Liver (tissue), 8 donors: ENCODE measurements at regions not wholly inside any gene's neighbourhood (a gene's known extent, or its start where the extent isn't known, plus 50 kb on each side); places are given as distances from the start of the nearest gene placed in this dataset.

Source experiments
- DNase-seq: peaks from one replicate; pipeline ENCODE4 v3.0.0-alpha.2; 2017; ENCODE audit warnings: low spot score
- H3K27ac ChIP-seq, 2 donors: one replicate each; pipeline ENCODE4 v1.7.0; 2013; ENCODE audit warnings: inconsistent platforms in 2 of 2, low read length in 2 of 2, control low read depth in 1 of 2, low read depth in 1 of 2, mild to moderate bottlenecking in 1 of 2
- H3K27me3 ChIP-seq, 4 donors: one replicate each; pipeline versions ENCODE4 v1.6.1 to v1.7.0; 2013; ENCODE audit warnings: low read length in 3 of 4, inconsistent platforms in 1 of 4, mild to moderate bottlenecking in 1 of 4, moderate library complexity in 1 of 4; ENCODE audit not compliant: control insufficient read depth in 4 of 4, insufficient read depth in 4 of 4
- H3K36me3 ChIP-seq, 4 donors: one replicate each; pipeline versions ENCODE4 v1.6.1 to v1.7.0; 2013; ENCODE audit warnings: low read length in 3 of 4, mild to moderate bottlenecking in 3 of 4, low read depth in 1 of 4, moderate library complexity in 1 of 4; ENCODE audit not compliant: control insufficient read depth in 4 of 4, insufficient read depth in 3 of 4
- H3K4me1 ChIP-seq, 4 donors: one replicate each; pipeline versions ENCODE4 v1.6.1 to v1.7.0; 2013; ENCODE audit warnings: low read length in 3 of 4, mild to moderate bottlenecking in 3 of 4, moderate library complexity in 1 of 4; ENCODE audit not compliant: control insufficient read depth in 4 of 4, insufficient read depth in 4 of 4
- H3K4me3 ChIP-seq, 3 donors: one replicate each; pipeline versions ENCODE4 v1.6.1 to v1.7.0; 2013; ENCODE audit warnings: low read length in 3 of 3, control low read depth in 1 of 3, low read depth in 1 of 3, mild to moderate bottlenecking in 1 of 3
- H3K9ac ChIP-seq, 2 donors: one replicate each; pipeline ENCODE4 v1.7.0; 2013; ENCODE audit warnings: low read length in 2 of 2, mild to moderate bottlenecking in 2 of 2, moderate library complexity in 2 of 2, control low read depth in 1 of 2, low read depth in 1 of 2
- H3K9me3 ChIP-seq, 4 donors: one replicate each; pipeline versions ENCODE4 v1.6.1 to v1.7.0; 2013; ENCODE audit warnings: low read length in 3 of 4; ENCODE audit not compliant: control insufficient read depth in 4 of 4
- EGR1 ChIP-seq, 2 donors: IDR thresholded peaks; 2 replicates each; pipeline ENCODE4 v1.6.1; 2016 to 2018; ENCODE audit warnings: antibody characterized with exemption in 2 of 2, low read depth in 2 of 2
- FOXA1 ChIP-seq: IDR thresholded peaks from 2 replicates; pipeline ENCODE4 v1.6.1; 2016; ENCODE audit warnings: antibody characterized with exemption
- FOXA2 ChIP-seq: IDR thresholded peaks from 2 replicates; pipeline ENCODE4 v1.6.1; 2016; ENCODE audit warnings: antibody characterized with exemption
- GABPA ChIP-seq, 2 donors: IDR thresholded peaks in 1 of 2; conservative IDR thresholded peaks in 1 of 2; 2 replicates each; pipeline ENCODE4 v1.6.1; 2016; ENCODE audit warnings: antibody characterized with exemption in 2 of 2, mild to moderate bottlenecking in 1 of 2, moderate library complexity in 1 of 2
- HNF4A ChIP-seq, 2 donors: conservative IDR thresholded peaks; 2 replicates each; pipeline ENCODE4 v1.6.1; 2016; ENCODE audit warnings: antibody characterized with exemption in 2 of 2, mild to moderate bottlenecking in 2 of 2
- HNF4G ChIP-seq: IDR thresholded peaks from 2 replicates; pipeline ENCODE4 v1.6.1; 2016; ENCODE audit warnings: antibody characterized with exemption
- JUND ChIP-seq, 2 donors: IDR thresholded peaks; 2 replicates each; pipeline ENCODE4 v1.6.1; 2016; ENCODE audit warnings: antibody characterized with exemption in 2 of 2
- NR2F2 ChIP-seq: IDR thresholded peaks from 2 replicates; pipeline ENCODE4 v1.6.1; 2016; ENCODE audit warnings: antibody characterized with exemption
- RAD21 ChIP-seq, 2 donors: IDR thresholded peaks; 2 replicates each; pipeline ENCODE4 v1.6.1; 2016; ENCODE audit warnings: antibody characterized with exemption in 2 of 2, mild to moderate bottlenecking in 2 of 2
- RXRA ChIP-seq, 2 donors: IDR thresholded peaks; 2 replicates each; pipeline ENCODE4 v1.6.1; 2017 to 2018; ENCODE audit warnings: antibody characterized with exemption in 2 of 2, mild to moderate bottlenecking in 1 of 2
- SP1 ChIP-seq: IDR thresholded peaks from 2 replicates; pipeline ENCODE4 v1.6.1; 2018; ENCODE audit warnings: antibody characterized with exemption, mild to moderate bottlenecking
- TAF1 ChIP-seq: conservative IDR thresholded peaks from 2 replicates; pipeline ENCODE4 v1.6.1; 2016; ENCODE audit warnings: antibody characterized with exemption, mild to moderate bottlenecking
- YY1 ChIP-seq: IDR thresholded peaks from 2 replicates; pipeline ENCODE4 v1.6.1; 2016; ENCODE audit warnings: antibody characterized with exemption, mild to moderate bottlenecking
- whole genome bisulfite sequencing: extraction: QIAGEN DNeasy Blood & Tissue Kit; methylation state at CpG from one replicate; pipeline ENCODE4 v1.1.7; 2013; 5-methylcytosine and 5-hydroxymethylcytosine counted together
- TF ChIP-seq, protein P1 (sequence below): IDR thresholded peaks from 2 replicates; pipeline ENCODE4 v1.6.1; 2016; ENCODE audit warnings: antibody characterized with exemption
- TF ChIP-seq, protein P2 (sequence below): fragments of 150-350 bp; IDR thresholded peaks from 2 replicates; pipeline ENCODE4 v1.5.1; 2017; ENCODE audit warnings: improper control_type of control experiment, low read depth, low read length; ENCODE audit not compliant: missing input control
- TF ChIP-seq, protein P3 (sequence below): IDR thresholded peaks from 2 replicates; pipeline ENCODE4 v1.6.1; 2016; ENCODE audit warnings: antibody characterized with exemption
- TF ChIP-seq, protein P4 (sequence below): IDR thresholded peaks from 2 replicates; pipeline ENCODE4 v1.6.1; 2016; ENCODE audit warnings: antibody characterized with exemption, mild to moderate bottlenecking
- TF ChIP-seq, protein P5 (sequence below): IDR thresholded peaks from 2 replicates; pipeline ENCODE4 v1.6.1; 2016; ENCODE audit warnings: antibody characterized with exemption
- donor health status: healthy.
- donor health status: healthy.
- donor health status: healthy.
- donor health status: healthy.
- donor health status: healthy.

DNA sequence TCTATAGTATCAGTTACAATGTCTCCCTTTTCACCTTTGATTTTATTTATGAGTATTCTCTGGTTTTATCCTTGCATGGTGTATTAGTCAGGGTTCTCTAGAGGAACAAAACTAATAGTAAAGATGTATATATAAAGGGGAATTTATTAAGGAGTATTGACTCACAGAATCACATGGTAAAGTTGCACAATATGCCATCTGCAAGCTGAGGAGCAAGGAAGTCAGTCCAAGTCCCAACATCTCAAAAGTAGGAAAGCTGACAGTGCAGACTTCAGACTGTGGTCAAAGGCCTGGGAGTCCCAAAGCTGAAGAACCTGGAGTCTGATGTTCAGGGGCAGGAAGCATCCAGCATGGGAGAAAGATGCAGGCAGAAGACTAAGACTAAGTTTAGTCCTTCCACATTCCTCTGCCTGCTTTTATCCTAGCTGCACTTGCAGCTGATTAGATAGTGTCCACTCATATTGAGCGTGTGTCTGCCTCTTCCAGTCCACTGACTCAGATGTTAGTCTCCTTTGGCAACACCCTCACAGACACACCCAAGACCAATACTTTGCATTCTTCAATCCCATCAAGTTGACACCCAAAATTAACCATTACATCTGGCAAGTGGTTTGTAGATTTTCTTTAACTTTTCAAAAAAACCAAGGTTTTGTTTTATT, 308.0 kb upstream of the LMO3 start:
- Histone ChIP-seq H3K9ac (no peak overlapping the region), H3K4me1 (no peaks in the 10 kb centered on the region), H3K4me3 (no peak overlapping the region), H3K27me3 (no peaks in the 10 kb centered on the region), H3K27ac (no peak overlapping the region), H3K9me3 (peaks cover 0 to 7% (median 3%) of the 10 kb centered on the region in 4 donors), H3K36me3 (no peaks in the 10 kb centered on the region)
- no peak for DNase-seq
- 62% methylated on average over 1 of the region's 1 CpG for WGBS
- TF ChIP-seq, protein P1, sequence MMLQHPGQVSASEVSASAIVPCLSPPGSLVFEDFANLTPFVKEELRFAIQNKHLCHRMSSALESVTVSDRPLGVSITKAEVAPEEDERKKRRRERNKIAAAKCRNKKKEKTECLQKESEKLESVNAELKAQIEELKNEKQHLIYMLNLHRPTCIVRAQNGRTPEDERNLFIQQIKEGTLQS = no peak
- no peak for TF ChIP-seq TAF1
- TF ChIP-seq JUND (IDR thresholded peaks at IDR 0.05) = no peak

DNA sequence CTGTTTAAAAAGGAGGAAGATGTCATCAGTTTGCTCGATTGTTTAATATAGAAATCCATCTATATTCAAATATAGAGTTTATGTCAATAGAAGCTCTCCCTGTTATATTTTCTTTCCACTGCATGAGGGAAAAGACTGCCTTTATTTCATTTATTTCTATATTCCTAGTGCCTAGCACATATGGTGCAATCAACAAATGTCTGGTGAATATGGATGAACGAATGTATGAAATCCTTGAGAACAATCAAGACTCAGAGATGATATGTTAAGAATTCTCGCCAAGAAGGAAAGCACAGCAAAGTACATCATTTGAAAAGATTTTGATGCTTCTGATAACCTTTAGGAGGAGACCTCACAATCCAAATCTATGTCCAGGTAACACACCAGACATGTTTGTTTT, 296.0 kb upstream of the LMO3 start:
- H3K36me3 ChIP-seq = no peaks in the 10 kb centered on the region
- peaks cover 0 to 2% (median 0%) of the 10 kb centered on the region in 4 donors for H3K9me3 ChIP-seq
- no peak overlapping the region for H3K4me3 ChIP-seq
- H3K9ac ChIP-seq = no peak overlapping the region
- no peak overlapping the region for H3K27ac ChIP-seq
- no peak for TF ChIP-seq NR2F2
- TF ChIP-seq, protein P2, sequence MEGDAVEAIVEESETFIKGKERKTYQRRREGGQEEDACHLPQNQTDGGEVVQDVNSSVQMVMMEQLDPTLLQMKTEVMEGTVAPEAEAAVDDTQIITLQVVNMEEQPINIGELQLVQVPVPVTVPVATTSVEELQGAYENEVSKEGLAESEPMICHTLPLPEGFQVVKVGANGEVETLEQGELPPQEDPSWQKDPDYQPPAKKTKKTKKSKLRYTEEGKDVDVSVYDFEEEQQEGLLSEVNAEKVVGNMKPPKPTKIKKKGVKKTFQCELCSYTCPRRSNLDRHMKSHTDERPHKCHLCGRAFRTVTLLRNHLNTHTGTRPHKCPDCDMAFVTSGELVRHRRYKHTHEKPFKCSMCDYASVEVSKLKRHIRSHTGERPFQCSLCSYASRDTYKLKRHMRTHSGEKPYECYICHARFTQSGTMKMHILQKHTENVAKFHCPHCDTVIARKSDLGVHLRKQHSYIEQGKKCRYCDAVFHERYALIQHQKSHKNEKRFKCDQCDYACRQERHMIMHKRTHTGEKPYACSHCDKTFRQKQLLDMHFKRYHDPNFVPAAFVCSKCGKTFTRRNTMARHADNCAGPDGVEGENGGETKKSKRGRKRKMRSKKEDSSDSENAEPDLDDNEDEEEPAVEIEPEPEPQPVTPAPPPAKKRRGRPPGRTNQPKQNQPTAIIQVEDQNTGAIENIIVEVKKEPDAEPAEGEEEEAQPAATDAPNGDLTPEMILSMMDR = no peak
- H3K27me3 ChIP-seq = no peaks in the 10 kb centered on the region
- WGBS = 65% methylated on average over 3 of the region's 3 CpGs
- no peaks in the 10 kb centered on the region for H3K4me1 ChIP-seq
- no peak for DNase-seq

DNA sequence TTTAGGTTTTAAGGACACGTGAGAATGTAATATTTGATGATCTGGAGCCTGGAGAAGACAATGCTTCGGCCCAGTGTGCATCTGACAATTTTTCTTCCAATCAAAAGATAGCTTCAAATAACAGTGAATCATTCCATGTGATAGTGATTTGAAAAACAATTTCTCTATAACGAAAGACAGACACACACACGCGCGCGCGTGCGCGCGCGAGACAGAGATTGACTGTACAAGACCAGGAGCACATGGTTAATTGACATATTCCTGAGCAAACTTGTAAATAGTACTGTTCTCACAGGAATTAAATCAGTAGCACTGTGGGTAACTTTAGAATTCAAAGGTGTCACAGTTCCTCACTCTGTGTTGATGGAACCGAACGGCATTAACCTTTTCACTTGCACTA, 287.5 kb upstream of the LMO3 start:
- Histone ChIP-seq H3K9ac (no peak overlapping the region), H3K9me3 (peaks cover 0 to 4% (median 0%) of the 10 kb centered on the region in 4 donors), H3K4me1 (no peaks in the 10 kb centered on the region), H3K36me3 (no peaks in the 10 kb centered on the region), H3K4me3 (no peak overlapping the region), H3K27ac (no peak overlapping the region), H3K27me3 (no peaks in the 10 kb centered on the region)
- 92% methylated on average over 14 of the region's 14 CpGs for WGBS
- no peak for DNase-seq
- TF ChIP-seq, protein P3, sequence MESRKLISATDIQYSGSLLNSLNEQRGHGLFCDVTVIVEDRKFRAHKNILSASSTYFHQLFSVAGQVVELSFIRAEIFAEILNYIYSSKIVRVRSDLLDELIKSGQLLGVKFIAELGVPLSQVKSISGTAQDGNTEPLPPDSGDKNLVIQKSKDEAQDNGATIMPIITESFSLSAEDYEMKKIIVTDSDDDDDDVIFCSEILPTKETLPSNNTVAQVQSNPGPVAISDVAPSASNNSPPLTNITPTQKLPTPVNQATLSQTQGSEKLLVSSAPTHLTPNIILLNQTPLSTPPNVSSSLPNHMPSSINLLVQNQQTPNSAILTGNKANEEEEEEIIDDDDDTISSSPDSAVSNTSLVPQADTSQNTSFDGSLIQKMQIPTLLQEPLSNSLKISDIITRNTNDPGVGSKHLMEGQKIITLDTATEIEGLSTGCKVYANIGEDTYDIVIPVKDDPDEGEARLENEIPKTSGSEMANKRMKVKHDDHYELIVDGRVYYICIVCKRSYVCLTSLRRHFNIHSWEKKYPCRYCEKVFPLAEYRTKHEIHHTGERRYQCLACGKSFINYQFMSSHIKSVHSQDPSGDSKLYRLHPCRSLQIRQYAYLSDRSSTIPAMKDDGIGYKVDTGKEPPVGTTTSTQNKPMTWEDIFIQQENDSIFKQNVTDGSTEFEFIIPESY = no peak
- TF ChIP-seq, protein P4, sequence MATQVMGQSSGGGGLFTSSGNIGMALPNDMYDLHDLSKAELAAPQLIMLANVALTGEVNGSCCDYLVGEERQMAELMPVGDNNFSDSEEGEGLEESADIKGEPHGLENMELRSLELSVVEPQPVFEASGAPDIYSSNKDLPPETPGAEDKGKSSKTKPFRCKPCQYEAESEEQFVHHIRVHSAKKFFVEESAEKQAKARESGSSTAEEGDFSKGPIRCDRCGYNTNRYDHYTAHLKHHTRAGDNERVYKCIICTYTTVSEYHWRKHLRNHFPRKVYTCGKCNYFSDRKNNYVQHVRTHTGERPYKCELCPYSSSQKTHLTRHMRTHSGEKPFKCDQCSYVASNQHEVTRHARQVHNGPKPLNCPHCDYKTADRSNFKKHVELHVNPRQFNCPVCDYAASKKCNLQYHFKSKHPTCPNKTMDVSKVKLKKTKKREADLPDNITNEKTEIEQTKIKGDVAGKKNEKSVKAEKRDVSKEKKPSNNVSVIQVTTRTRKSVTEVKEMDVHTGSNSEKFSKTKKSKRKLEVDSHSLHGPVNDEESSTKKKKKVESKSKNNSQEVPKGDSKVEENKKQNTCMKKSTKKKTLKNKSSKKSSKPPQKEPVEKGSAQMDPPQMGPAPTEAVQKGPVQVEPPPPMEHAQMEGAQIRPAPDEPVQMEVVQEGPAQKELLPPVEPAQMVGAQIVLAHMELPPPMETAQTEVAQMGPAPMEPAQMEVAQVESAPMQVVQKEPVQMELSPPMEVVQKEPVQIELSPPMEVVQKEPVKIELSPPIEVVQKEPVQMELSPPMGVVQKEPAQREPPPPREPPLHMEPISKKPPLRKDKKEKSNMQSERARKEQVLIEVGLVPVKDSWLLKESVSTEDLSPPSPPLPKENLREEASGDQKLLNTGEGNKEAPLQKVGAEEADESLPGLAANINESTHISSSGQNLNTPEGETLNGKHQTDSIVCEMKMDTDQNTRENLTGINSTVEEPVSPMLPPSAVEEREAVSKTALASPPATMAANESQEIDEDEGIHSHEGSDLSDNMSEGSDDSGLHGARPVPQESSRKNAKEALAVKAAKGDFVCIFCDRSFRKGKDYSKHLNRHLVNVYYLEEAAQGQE = no peak
- TF ChIP-seq EGR1 (IDR thresholded peaks at IDR 0.05; ENCODE audit: low read depth in 2 of 2) = no peak
- TF ChIP-seq, protein P2 = no peak
- TF ChIP-seq GABPA (IDR thresholded peaks at IDR 0.05 in 1 of 2, conservative IDR thresholded peaks at IDR 0.05 in 1 of 2) = no peak
- TF ChIP-seq NR2F2 = no peak
- TF ChIP-seq JUND (IDR thresholded peaks at IDR 0.05) = no peak
- TF ChIP-seq FOXA1 = no peak
- TF ChIP-seq RXRA (IDR thresholded peaks at IDR 0.05) = no peak
- TF ChIP-seq, protein P5, sequence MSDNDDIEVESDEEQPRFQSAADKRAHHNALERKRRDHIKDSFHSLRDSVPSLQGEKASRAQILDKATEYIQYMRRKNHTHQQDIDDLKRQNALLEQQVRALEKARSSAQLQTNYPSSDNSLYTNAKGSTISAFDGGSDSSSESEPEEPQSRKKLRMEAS = no peak
- TF ChIP-seq HNF4A (conservative IDR thresholded peaks at IDR 0.05) = no peak
- no peak for TF ChIP-seq YY1
- TF ChIP-seq SP1 = no peak
- TF ChIP-seq HNF4G = no peak
- no peak for TF ChIP-seq RAD21 (IDR thresholded peaks at IDR 0.05)
- no peak for TF ChIP-seq TAF1
- no peak for TF ChIP-seq FOXA2
